Colonic mucosa (tissue), 4 donors: ENCODE measurements at regions not wholly inside any gene's neighbourhood (a gene's known extent, or its start where the extent isn't known, plus 50 kb on each side); places are given as distances from the start of the nearest gene placed in this dataset.
A peak's percentile ranks its signal among the peaks of the same experiment; 100 is the strongest.
"Not testable (repeated sequence)": the region's sequence is repeated elsewhere in the genome, so short reads cannot be mapped to it uniquely, and the experiment has no call there.

Experiments
- DNase-seq: peaks from one replicate; pipeline ENCODE4 v3.0.0-alpha.2; 2020
- H3K27ac ChIP-seq: fragments of 200-600 bp; one replicate; pipeline ENCODE4 v1.8.0; 2021
- H3K27me3 ChIP-seq: fragments of 200-600 bp; one replicate; pipeline ENCODE4 v1.8.0; 2021
- H3K36me3 ChIP-seq: fragments of 200-600 bp; one replicate; pipeline ENCODE4 v1.8.0; 2021
- H3K4me1 ChIP-seq: fragments of 200-600 bp; one replicate; pipeline ENCODE4 v1.8.0; 2021; ENCODE audit warnings: mild to moderate bottlenecking
- H3K4me3 ChIP-seq: fragments of 200-600 bp; one replicate; pipeline ENCODE4 v1.8.0; 2021
- H3K9ac ChIP-seq, 2 donors: one replicate each; pipeline ENCODE4 v1.7.0; 2013; ENCODE audit warnings: control low read depth in 2 of 2, low read depth in 2 of 2, low read length in 2 of 2
- H3K9me3 ChIP-seq: fragments of 200-600 bp; one replicate; pipeline ENCODE4 v1.8.0; 2021
- CTCF ChIP-seq: fragments of 200-600 bp; IDR thresholded peaks from one replicate; pipeline ENCODE4 v1.8.0; 2022; ENCODE audit warnings: antibody characterized with exemption, mild to moderate bottlenecking
- intact Hi-C: fragments of 100-400 bp; cut with DNase I; formaldehyde crosslinking; loops from one replicate; pipeline ENCODE4 v1.14.1; 2022
- donor health status: healthy.
- donor health status: DM: no; HTN: no; CAD: no.
- donor health status: DM: no; HTN: no; CAD: no.

- no peak for DNase-seq
Observed at GRCh38 chr15:31221936-31222515, 104.6 kb upstream of the KLF13 start.

DNA sequence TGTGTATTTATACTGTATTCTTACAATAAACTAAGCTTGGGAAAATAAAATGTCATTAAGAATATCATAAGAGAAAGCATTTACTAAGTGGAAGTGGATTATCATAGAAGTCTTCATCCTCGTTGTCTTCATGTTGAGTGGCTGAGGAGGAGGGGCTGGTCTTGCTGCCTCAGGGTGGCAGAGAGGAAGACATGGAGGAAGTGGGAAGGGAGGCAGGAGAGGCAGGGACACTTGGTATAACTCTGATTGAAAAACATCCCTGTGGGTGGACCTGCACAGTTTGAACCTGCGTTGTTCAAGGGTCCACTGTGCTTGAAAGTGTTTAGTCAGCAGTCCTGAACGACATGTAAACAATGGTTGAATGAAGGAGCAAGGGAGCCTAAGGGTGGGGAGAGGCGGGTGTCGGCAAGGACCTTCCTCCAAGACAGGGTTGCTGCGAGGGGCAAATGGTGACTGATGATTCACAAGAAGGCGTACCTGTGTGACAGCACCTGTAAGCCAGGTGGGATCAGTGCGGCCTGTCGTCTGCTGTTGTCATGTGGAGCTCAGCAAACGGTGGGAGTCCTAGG is 103.8 kb upstream of the KLF13 start:
- no peak overlapping the region for H3K4me3 ChIP-seq
- no peak overlapping the region for H3K27ac ChIP-seq
- no peaks in the 10 kb centered on the region for H3K9me3 ChIP-seq
- DNase-seq, result no peak
- no peak for TF ChIP-seq CTCF
- no peaks in the 10 kb centered on the region for H3K4me1 ChIP-seq
- no peaks in the 10 kb centered on the region for H3K36me3 ChIP-seq
- intact Hi-C loops, result no loop called here
- H3K27me3 ChIP-seq, result no peaks in the 10 kb centered on the region
- no peak overlapping the region for H3K9ac ChIP-seq

More at GRCh38 chr15:31221936-31222515, 104.6 kb upstream of the KLF13 start:
- Histone ChIP-seq H3K36me3 (no peaks in the 10 kb centered on the region), H3K27me3 (no peaks in the 10 kb centered on the region), H3K4me3 (no peak overlapping the region), H3K9ac (no peak overlapping the region), H3K9me3 (no peaks in the 10 kb centered on the region), H3K27ac (no peak overlapping the region), H3K4me1 (peaks cover 3% of the 10 kb centered on the region)
- intact Hi-C loops, result no loop called here
- TF ChIP-seq CTCF, result no peak

DNA sequence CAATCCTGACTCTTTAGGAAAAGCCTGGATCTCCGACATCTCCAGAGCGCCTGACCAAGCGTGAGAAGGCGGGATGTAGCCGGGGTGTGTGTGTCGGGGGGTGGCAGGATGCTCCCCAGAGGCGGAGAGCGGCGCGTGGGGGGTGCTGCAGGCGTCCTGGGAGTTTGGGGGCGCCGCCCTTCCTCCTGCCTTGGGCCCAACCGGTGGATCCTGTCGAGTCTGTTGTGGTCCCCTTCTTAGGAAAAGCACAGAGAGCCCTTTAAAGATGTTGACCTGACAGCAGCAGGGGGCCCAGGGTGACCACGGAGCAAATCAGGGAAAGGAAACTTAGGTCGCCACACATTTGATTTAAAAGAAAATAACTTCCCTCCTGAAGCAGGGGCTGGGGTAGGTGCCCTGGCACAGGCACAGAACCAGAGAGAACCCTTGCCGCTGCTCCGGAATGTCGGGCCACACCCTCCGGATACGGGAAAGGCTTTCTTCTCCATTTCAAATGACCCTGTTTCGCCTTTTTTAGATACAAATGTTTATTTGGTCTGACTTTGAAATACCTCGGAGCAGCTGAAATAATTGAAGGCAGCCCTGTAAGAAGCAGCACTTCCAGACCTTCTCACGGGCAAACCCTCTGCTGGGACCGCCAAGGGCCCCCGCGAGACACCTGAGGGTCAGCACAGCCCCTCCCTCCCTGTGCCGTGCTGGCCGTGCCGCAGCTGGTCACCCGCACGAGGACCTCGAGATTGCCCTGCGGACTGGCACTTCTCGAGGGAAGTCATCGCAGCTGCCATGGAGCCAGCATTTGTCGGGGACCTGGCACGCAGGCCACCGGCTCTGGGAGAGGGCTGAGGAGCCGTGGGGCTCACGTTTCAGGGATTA is 102.9 kb upstream of the KLF13 start:
- TF ChIP-seq CTCF, result no peak
- no peak overlapping the region for H3K27ac ChIP-seq
- no peaks in the 10 kb centered on the region for H3K27me3 ChIP-seq
- no peak overlapping the region for H3K4me3 ChIP-seq
- H3K36me3 ChIP-seq, result no peaks in the 10 kb centered on the region
- DNase-seq, result no peak
- intact Hi-C loops, result no loop called here
- no peaks in the 10 kb centered on the region for H3K9me3 ChIP-seq
- H3K9ac ChIP-seq, result peak overlapping the region in 1 of 2 donors; percentile 43
- no peaks in the 10 kb centered on the region for H3K4me1 ChIP-seq

DNA sequence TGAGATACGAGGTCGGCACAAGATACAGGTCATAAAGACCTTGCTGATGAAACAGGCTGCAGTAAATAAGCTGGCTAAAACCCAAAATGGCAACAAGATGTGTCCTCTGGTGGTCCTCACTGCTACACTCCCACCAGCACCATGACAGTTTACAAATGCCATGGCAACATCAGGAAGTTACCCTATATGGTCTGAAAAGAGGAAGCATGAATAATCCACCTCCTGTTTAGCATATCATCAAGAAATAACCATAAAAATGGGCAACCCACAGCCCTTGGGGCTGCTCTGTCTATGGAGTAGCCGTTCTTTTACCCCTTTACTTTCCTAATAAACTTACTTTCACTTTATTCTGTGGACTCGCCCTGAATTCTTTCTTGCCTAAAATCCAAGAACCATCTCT is 102.0 kb upstream of the KLF13 start:
- H3K9ac ChIP-seq, intact Hi-C loops, DNase-seq, H3K4me1 ChIP-seq, H3K27ac ChIP-seq, H3K36me3 ChIP-seq, H3K4me3 ChIP-seq, H3K9me3 ChIP-seq, H3K27me3 ChIP-seq: not testable (repeated sequence)

DNA sequence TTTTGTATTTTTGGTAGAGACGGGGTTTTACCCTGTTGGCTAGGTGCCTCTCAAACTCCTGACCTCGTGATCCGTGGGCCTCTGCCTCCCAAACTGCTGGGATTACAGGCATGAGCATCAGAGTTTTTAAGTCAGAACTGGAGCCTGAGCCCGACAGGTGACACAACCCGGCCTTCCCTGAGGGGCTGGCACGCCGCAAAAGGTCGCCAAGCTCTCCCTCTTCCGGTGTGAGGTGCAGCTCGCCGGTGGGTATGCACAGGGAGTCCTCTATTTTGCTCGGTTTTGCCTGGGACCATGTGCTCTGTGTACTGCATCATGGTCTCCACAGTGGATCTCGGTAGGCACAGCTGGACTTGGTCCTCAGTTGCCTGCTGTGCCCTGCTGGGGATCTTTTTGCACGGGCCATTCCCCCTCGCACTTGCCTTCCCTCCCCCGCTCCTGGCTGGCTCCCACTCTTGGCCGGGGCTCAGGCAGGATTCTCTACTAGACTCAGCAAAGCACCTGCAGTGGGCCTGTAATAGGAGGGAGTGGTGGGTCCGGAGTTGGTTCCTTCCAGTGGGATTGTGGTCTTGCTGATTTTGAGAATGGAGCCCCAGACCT is 101.2 kb upstream of the KLF13 start:
- Histone ChIP-seq H3K27me3 (no peaks in the 10 kb centered on the region), H3K4me1 (no peaks in the 10 kb centered on the region), H3K9me3 (no peaks in the 10 kb centered on the region), H3K4me3 (no peak overlapping the region), H3K27ac (no peak overlapping the region), H3K9ac (no peak overlapping the region), H3K36me3 (no peaks in the 10 kb centered on the region)
- TF ChIP-seq CTCF, result no peak
- DNase-seq, result no peak
- intact Hi-C loops, result no loop called here
